PFSK-1 (cell line): ENCODE measurements at regions not wholly inside any gene's neighbourhood (a gene's known extent, or its start where the extent isn't known, plus 50 kb on each side); places are given as distances from the start of the nearest gene placed in this dataset.

ENCODE experiments used
- FOXP2 ChIP-seq: optimal IDR thresholded peaks from 2 replicates; pipeline ENCODE3; 2011; ENCODE audit warnings: borderline replicate concordance, control low read depth, inconsistent platforms; ENCODE audit not compliant: insufficient read depth; ENCODE audit errors: extremely low read length, extremely low read depth
- POLR2AphosphoS5 ChIP-seq: IDR thresholded peaks from 2 replicates; pipeline ENCODE4 v1.6.1; 2012; ENCODE audit warnings: low read depth, mild to moderate bottlenecking, control low read depth, low read length, moderate library complexity
- REST ChIP-seq, 2 experiments: IDR thresholded peaks; 2 replicates each; pipeline versions ENCODE4 v1.6.1 to v1.8.0; 2011 to 2012; ENCODE audit warnings: low read depth in 2 of 2, low read length in 2 of 2, control low read depth in 1 of 2, inconsistent platforms in 1 of 2, mild to moderate bottlenecking in 1 of 2, moderate library complexity in 1 of 2; ENCODE audit not compliant: insufficient read depth in 1 of 2
- SIN3A ChIP-seq: IDR thresholded peaks from 2 replicates; pipeline ENCODE4 v1.6.1; 2012; ENCODE audit warnings: mild to moderate bottlenecking, low read length, moderate library complexity, borderline replicate concordance; ENCODE audit not compliant: insufficient read depth
- TAF1 ChIP-seq: IDR thresholded peaks from 2 replicates; pipeline ENCODE4 v1.6.1; 2012; ENCODE audit warnings: low read length, control low read depth, borderline replicate concordance; ENCODE audit not compliant: insufficient read depth

- no peak for TF ChIP-seq FOXP2
- no peak for TF ChIP-seq SIN3A
- TF ChIP-seq TAF1 = no peak
- no peak for TF ChIP-seq POLR2AphosphoS5
- TF ChIP-seq REST (IDR thresholded peaks at IDR 0.05; ENCODE audit: insufficient read depth in 1 of 2, low read depth in 2 of 2, low read length in 2 of 2) = no peak
Measured at GRCh38 chr12:115508990-115509389, 768.5 kb downstream of the MED13L start.

- no peak for TF ChIP-seq SIN3A
Measured at GRCh38 chr12:115507951-115508722, 769.4 kb downstream of the MED13L start.

GRCh38 chr12:115507560-115507889, 770.0 kb downstream of the MED13L start:
- TF ChIP-seq SIN3A (no peak), TAF1 (no peak), FOXP2 (no peak), REST (IDR thresholded peaks at IDR 0.05; ENCODE audit: insufficient read depth in 1 of 2, low read depth in 2 of 2, low read length in 2 of 2) (no peak), POLR2AphosphoS5 (no peak)

GRCh38 chr12:115506822-115507559, 770.5 kb downstream of the MED13L start:
- TF ChIP-seq REST (IDR thresholded peaks at IDR 0.05; ENCODE audit: insufficient read depth in 1 of 2, low read depth in 2 of 2, low read length in 2 of 2) (no peak), FOXP2 (no peak), SIN3A (no peak), TAF1 (no peak), POLR2AphosphoS5 (no peak)

GRCh38 chr12:115504306-115505290, 772.9 kb downstream of the MED13L start:
- TF ChIP-seq TAF1 (no peak), SIN3A (no peak), POLR2AphosphoS5 (no peak), FOXP2 (no peak), REST (IDR thresholded peaks at IDR 0.05; ENCODE audit: insufficient read depth in 1 of 2, low read depth in 2 of 2, low read length in 2 of 2) (no peak)
